ENCODE measurements at regions not wholly inside any gene's neighbourhood (a gene's known extent, or its start where the extent isn't known, plus 50 kb on each side); places are given as distances from the start of the nearest gene placed in this dataset.

DNA sequence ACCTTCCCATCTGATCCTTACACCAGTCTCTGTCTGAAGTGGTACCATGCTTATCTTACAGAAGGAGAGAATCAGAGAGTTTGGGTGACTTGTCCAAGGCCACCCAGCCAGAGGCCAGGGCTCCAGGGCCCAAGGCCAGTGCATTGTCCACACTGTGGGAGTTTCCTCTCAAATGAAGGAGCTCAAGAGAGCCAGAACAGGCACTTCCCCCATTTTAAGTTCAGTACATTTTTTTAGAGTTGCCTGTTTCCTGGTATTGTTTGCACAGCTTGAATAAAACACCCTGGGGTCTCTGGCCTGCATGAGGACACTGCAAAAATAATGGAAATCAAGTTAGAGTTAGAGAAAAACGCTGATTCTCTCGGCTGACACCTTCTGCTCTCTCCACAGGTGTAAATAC, 284.0 kb downstream of the SQOR start:
- in situ Hi-C loops (cut with HindIII; ENCODE audit: extremely low pct_ligation_motif_present, low pct_unique_long_range_greater_than_20kb) (no loop called here), intact Hi-C loops (cut with micrococcal nuclease; ENCODE audit: unreplicated experiment) (no loop called here)
- POLR2A ChIA-PET: no interaction called here
- H3K79me2 ChIP-seq (ENCODE audit: insufficient read depth, low read length): no peaks in the 10 kb centered on the region
- ATAC-seq (no peak), DNase-seq (ENCODE audit: low spot score) (no peak), FAIRE-seq (no peak)
- H2AFZ ChIP-seq (ENCODE audit: low read length): no peak overlapping the region
- no peak overlapping the region for H3K27ac ChIP-seq (ENCODE audit: extremely low read length, insufficient read depth, low read length)
- no peaks in the 10 kb centered on the region for H3K9me3 ChIP-seq (ENCODE audit: low read length)
- H3K4me2 ChIP-seq (ENCODE audit: low read depth, low read length): no peak overlapping the region
- CTCF ChIA-PET (ENCODE audit: low intra/inter-chr PET ratio, low total read pairs): no interaction called here
- H3K9ac ChIP-seq (ENCODE audit: insufficient read depth, low read depth, low read length): no peak overlapping the region
- 0% methylated on average over 2 of the region's 2 CpGs for WGBS (ENCODE audit: low lambda C conversion rate)
- no peak overlapping the region for H3K4me3 ChIP-seq (replicated peaks in 1 of 3; ENCODE audit: insufficient read depth in 1 of 3, low read depth in 2 of 3, low read length in 3 of 3)
- TF ChIP-seq ZNF747 (CRISPR knock-in tag; IDR thresholded peaks at IDR 0.05; ENCODE audit: borderline replicate concordance) (no peak), ZNF431 (CRISPR knock-in tag; IDR thresholded peaks at IDR 0.05; ENCODE audit: borderline replicate concordance, low read depth) (no peak), HDAC2 (CRISPR knock-in tag; IDR thresholded peaks at IDR 0.05) (no peak), MIER2 (CRISPR knock-in tag; IDR thresholded peaks at IDR 0.05) (no peak)
- TF ChIP-seq, protein P1, sequence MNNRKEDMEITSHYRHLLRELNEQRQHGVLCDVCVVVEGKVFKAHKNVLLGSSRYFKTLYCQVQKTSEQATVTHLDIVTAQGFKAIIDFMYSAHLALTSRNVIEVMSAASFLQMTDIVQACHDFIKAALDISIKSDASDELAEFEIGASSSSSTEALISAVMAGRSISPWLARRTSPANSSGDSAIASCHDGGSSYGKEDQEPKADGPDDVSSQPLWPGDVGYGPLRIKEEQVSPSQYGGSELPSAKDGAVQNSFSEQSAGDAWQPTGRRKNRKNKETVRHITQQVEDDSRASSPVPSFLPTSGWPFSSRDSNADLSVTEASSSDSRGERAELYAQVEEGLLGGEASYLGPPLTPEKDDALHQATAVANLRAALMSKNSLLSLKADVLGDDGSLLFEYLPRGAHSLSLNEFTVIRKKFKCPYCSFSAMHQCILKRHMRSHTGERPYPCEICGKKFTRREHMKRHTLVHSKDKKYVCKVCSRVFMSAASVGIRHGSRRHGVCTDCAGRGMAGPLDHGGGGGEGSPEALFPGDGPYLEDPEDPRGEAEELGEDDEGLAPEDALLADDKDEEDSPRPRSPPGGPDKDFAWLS (CRISPR knock-in tag; IDR thresholded peaks at IDR 0.05; ENCODE audit: borderline replicate concordance): no peak
- no peaks in the 10 kb centered on the region for H3K4me1 ChIP-seq (ENCODE audit: insufficient read depth, low read length)
- no peaks in the 10 kb centered on the region; a peak in 1 of 5 replicates for H3K27me3 ChIP-seq (ENCODE audit: control insufficient read depth in 1 of 2, insufficient read depth in 2 of 2, low read length in 2 of 2)
- no peaks in the 10 kb centered on the region for H4K20me1 ChIP-seq (ENCODE audit: insufficient read depth, low read length)
- H3K36me3 ChIP-seq (replicated peaks in 1 of 2; ENCODE audit: control insufficient read depth in 1 of 2, insufficient read depth in 2 of 2, low read length in 2 of 2): no peaks in the 10 kb centered on the region
- BruUV-seq (replicated peaks): no TSS peak

DNA sequence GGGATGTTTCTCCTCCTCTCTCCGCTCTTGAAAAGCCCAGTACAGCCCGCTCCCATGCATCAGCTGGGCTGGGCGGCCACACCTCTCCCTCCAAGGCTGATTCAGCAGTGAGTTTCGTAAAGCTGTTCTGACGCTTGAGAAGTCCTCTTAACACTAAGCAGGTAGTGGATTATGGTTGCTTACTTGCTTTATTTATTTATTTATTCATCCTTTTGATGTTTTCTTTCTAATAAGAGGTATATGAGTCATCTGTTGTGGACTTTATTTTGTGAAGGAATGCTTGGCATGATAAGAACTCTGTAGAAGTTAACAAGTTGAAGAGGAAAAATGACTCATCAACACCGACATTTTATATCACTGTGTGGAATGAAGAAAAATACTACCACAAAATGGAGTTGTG, 285.0 kb downstream of the SQOR start:
- Histone ChIP-seq H3K4me3 (replicated peaks in 1 of 3; ENCODE audit: insufficient read depth in 1 of 3, low read depth in 2 of 3, low read length in 3 of 3) (no peak overlapping the region), H3K27ac (ENCODE audit: extremely low read length, insufficient read depth, low read length) (no peak overlapping the region), H3K4me2 (ENCODE audit: low read depth, low read length) (no peak overlapping the region), H3K36me3 (replicated peaks in 1 of 2; ENCODE audit: control insufficient read depth in 1 of 2, insufficient read depth in 2 of 2, low read length in 2 of 2) (no peaks in the 10 kb centered on the region), H3K27me3 (ENCODE audit: control insufficient read depth in 1 of 2, insufficient read depth in 2 of 2, low read length in 2 of 2) (no peaks in the 10 kb centered on the region; a peak in 1 of 5 replicates), H3K9ac (ENCODE audit: insufficient read depth, low read depth, low read length) (no peak overlapping the region), H4K20me1 (ENCODE audit: insufficient read depth, low read length) (no peaks in the 10 kb centered on the region), H3K79me2 (ENCODE audit: insufficient read depth, low read length) (no peaks in the 10 kb centered on the region), H3K4me1 (ENCODE audit: insufficient read depth, low read length) (no peaks in the 10 kb centered on the region), H3K9me3 (ENCODE audit: low read length) (no peaks in the 10 kb centered on the region), H2AFZ (ENCODE audit: low read length) (no peak overlapping the region)
- FAIRE-seq (no peak), ATAC-seq (no peak), DNase-seq (ENCODE audit: low spot score) (peak; percentile 32)
- ChIA-PET POLR2A (no interaction called here), CTCF (ENCODE audit: low intra/inter-chr PET ratio, low total read pairs) (no interaction called here)
- TF ChIP-seq ARID3A (IDR thresholded peaks at IDR 0.05; ENCODE audit: low read depth, low read length) (0 out of 2 replicates have a peak, but pooled peaks have one; percentile 20), KAT8 (CRISPR knock-in tag; IDR thresholded peaks at IDR 0.05) (0 out of 2 replicates have a peak, but pooled peaks have one; percentile 29), FOSL2 (CRISPR knock-in tag; IDR thresholded peaks at IDR 0.05) (peak; percentile 48; the same call in 1 of the 2 replicates), ZMYM3 (CRISPR knock-in tag; IDR thresholded peaks at IDR 0.05) (no peak)
- in situ Hi-C loops (cut with HindIII; ENCODE audit: extremely low pct_ligation_motif_present, low pct_unique_long_range_greater_than_20kb): no loop called here
- intact Hi-C loops (cut with micrococcal nuclease; ENCODE audit: unreplicated experiment): no loop called here
- no TSS peak for BruUV-seq (replicated peaks)
- 30% methylated on average over 6 of the region's 6 CpGs for WGBS (ENCODE audit: low lambda C conversion rate)
